HepG2 (cell line): ENCODE measurements at regions not wholly inside any gene's neighbourhood (a gene's known extent, or its start where the extent isn't known, plus 50 kb on each side); places are given as distances from the start of the nearest gene placed in this dataset.
"Not testable (repeated sequence)": the region's sequence is repeated elsewhere in the genome, so short reads cannot be mapped to it uniquely, and the experiment has no call there.

Experiments
- ATAC-seq: fragments of 200-7000 bp; cut with Tn5 transposase; 3 replicates; pipeline ENCODE4 v1.9.1; 2020; ENCODE audit warnings: mild to moderate bottlenecking, moderate library complexity
- BruUV-seq: library from RNA; stranded (reverse); fragments of 400-500 nt; replicated peaks from 2 replicates; lab custom pipeline; 2021; lab: Mats Ljungman, UMichigan
- CTCF ChIA-PET: fragments of 300-600 bp; formaldehyde crosslinking; extraction: SDS; loops from one replicate; lab custom pipeline; 2021; ENCODE audit warnings: low total read pairs, inconsistent platforms, low intra/inter-chr PET ratio; lab: Yijun Ruan, JAX
- POLR2A ChIA-PET: fragments of 350-600 bp; sonication (Branson Sonifier 250); formaldehyde crosslinking; loops from one replicate; lab custom pipeline; 2020; ENCODE audit warnings: antibody characterized with exemption, inconsistent platforms; lab: Yijun Ruan, JAX
- DNase-seq: peaks from one replicate; pipeline ENCODE4 v3.0.0-alpha.2; 2015; ENCODE audit warnings: low spot score
- FAIRE-seq: peaks from 3 replicates; lab custom pipeline; 2011; peaks lifted over from hg19 to GRCh38; lab: Jason Lieb, UNC
- H2AFZ ChIP-seq: one replicate; pipeline ENCODE4 v1.6.1; 2011; ENCODE audit warnings: low read length, inconsistent platforms
- H3K27ac ChIP-seq: fragments of 300-600 bp; 3 replicates; pipeline ENCODE4 v1.8.0; 2011; ENCODE audit warnings: mixed run types, mild to moderate bottlenecking, mixed read lengths, low read length, inconsistent platforms; ENCODE audit not compliant: insufficient read depth; ENCODE audit errors: extremely low read length
- H3K27me3 ChIP-seq, 2 experiments: fragments of 200-600 bp in 1 of 2; 2 replicates in 1 of 2; 3 replicates in 1 of 2; pipeline versions ENCODE4 v1.6.0 to v1.8.0; 2011; ENCODE audit warnings: low read length in 2 of 2, mild to moderate bottlenecking in 2 of 2, moderate library complexity in 2 of 2, inconsistent platforms in 1 of 2; ENCODE audit not compliant: insufficient read depth in 2 of 2, control insufficient read depth in 1 of 2
- H3K36me3 ChIP-seq, 2 experiments: fragments of 200-600 bp in 1 of 2; replicated peaks in 1 of 2; 2 replicates in 1 of 2; 3 replicates in 1 of 2; pipeline versions ENCODE4 v1.5.1 to v1.8.0; 2011; ENCODE audit warnings: low read length in 2 of 2, inconsistent platforms in 1 of 2; ENCODE audit not compliant: insufficient read depth in 2 of 2, control insufficient read depth in 1 of 2
- H3K4me1 ChIP-seq: 2 replicates; pipeline ENCODE4 v1.5.1; 2012; ENCODE audit warnings: low read length, inconsistent platforms; ENCODE audit not compliant: insufficient read depth
- H3K4me2 ChIP-seq: 2 replicates; pipeline ENCODE4 v1.6.0; 2011; ENCODE audit warnings: low read depth, low read length, inconsistent platforms
- H3K4me3 ChIP-seq, 3 experiments: fragments of 200-600 bp in 1 of 3; sonication (generic), shearing (Covaris generic) in 1 of 3; replicated peaks in 1 of 3; 2 replicates each; pipeline ENCODE4 v1.5.1; 2011 to 2016; ENCODE audit warnings: low read length in 3 of 3, inconsistent platforms in 2 of 3, low read depth in 2 of 3, mild to moderate bottlenecking in 2 of 3, control low read depth in 1 of 3, mixed read lengths in 1 of 3; ENCODE audit not compliant: insufficient read depth in 1 of 3
- H3K79me2 ChIP-seq: one replicate; pipeline ENCODE4 v1.6.1; 2011; ENCODE audit warnings: low read length, inconsistent platforms; ENCODE audit not compliant: insufficient read depth
- H3K9ac ChIP-seq: 2 replicates; pipeline ENCODE4 v1.6.0; 2011; ENCODE audit warnings: mild to moderate bottlenecking, low read depth, low read length, inconsistent platforms; ENCODE audit not compliant: insufficient read depth
- H3K9me3 ChIP-seq: 2 replicates; pipeline ENCODE4 v1.5.1; 2012; ENCODE audit warnings: mild to moderate bottlenecking, low read length
- H4K20me1 ChIP-seq: 2 replicates; pipeline ENCODE4 v1.6.0; 2011; ENCODE audit warnings: inconsistent platforms, mild to moderate bottlenecking, low read length, moderate library complexity; ENCODE audit not compliant: insufficient read depth
- MAF1 ChIP-seq: sonication (generic); formaldehyde crosslinking; IDR thresholded peaks from 2 replicates; pipeline ENCODE4 v1.5.0; 2020; ENCODE audit warnings: missing genetic modification reagents, borderline replicate concordance
- MLXIP ChIP-seq: sonication (generic); formaldehyde crosslinking; IDR thresholded peaks from 2 replicates; pipeline ENCODE4 v1.9.0; 2021; ENCODE audit warnings: missing genetic modification reagents, borderline replicate concordance
- MXD1 ChIP-seq: sonication (generic); formaldehyde crosslinking; IDR thresholded peaks from 2 replicates; pipeline ENCODE4 v1.4.0; 2020; ENCODE audit warnings: mild to moderate bottlenecking, missing genetic modification reagents
- TFDP2 ChIP-seq: sonication (generic); formaldehyde crosslinking; IDR thresholded peaks from 2 replicates; pipeline ENCODE4 v1.4.0; 2020; ENCODE audit warnings: missing genetic modification reagents
- U2AF2 ChIP-seq: fragments of 200-400 bp; formaldehyde crosslinking; IDR thresholded peaks from 2 replicates; pipeline ENCODE4 v1.6.1; 2017; ENCODE audit warnings: low read depth, mild to moderate bottlenecking, low read length
- ZNF451 ChIP-seq: sonication (generic); formaldehyde crosslinking; IDR thresholded peaks from 2 replicates; pipeline ENCODE4 v1.5.0; 2020; ENCODE audit warnings: mild to moderate bottlenecking, missing genetic modification reagents
- ZNF709 ChIP-seq: sonication (generic); formaldehyde crosslinking; IDR thresholded peaks from 2 replicates; pipeline ENCODE4 v1.5.0; 2020; ENCODE audit warnings: mild to moderate bottlenecking, missing genetic modification reagents
- WGBS: methylation state at CpG from one replicate; pipeline ENCODE4 v1.1.6; 2017; ENCODE audit warnings: low lambda C conversion rate; 5-methylcytosine and 5-hydroxymethylcytosine counted together
- in situ Hi-C: cut with HindIII; loops from 2 replicates; pipeline ENCODE4 v1.10.0; 2017; ENCODE audit warnings: low pct_unique_long_range_greater_than_20kb; ENCODE audit not compliant: extremely low pct_ligation_motif_present
- intact Hi-C: fragments of 100-400 bp; cut with micrococcal nuclease; formaldehyde crosslinking; loops from one replicate; pipeline ENCODE4 v1.10.0; 2022; ENCODE audit not compliant: unreplicated experiment

GRCh38 chr7:49707891-49708290, 65.5 kb upstream of the VWC2 start (continued):
- no peak for TF ChIP-seq MLXIP (CRISPR knock-in tag)
- no peak for TF ChIP-seq MXD1

GRCh38 chr7:49708590-49708989, 64.8 kb upstream of the VWC2 start:
- no TSS peak for BruUV-seq
- FAIRE-seq (no peak), ATAC-seq (no peak), DNase-seq (no peak)
- intact Hi-C loops, result no loop called here
- Histone ChIP-seq H3K27ac (no peak overlapping the region), H2AFZ (no peak overlapping the region), H3K4me1 (no peaks in the 10 kb centered on the region), H3K9me3 (no peaks in the 10 kb centered on the region), H3K4me2 (no peak overlapping the region), H3K27me3 (no peaks in the 10 kb centered on the region), H3K79me2 (no peaks in the 10 kb centered on the region), H3K9ac (no peak overlapping the region), H3K36me3 (no peaks in the 10 kb centered on the region), H4K20me1 (no peaks in the 10 kb centered on the region), H3K4me3 (no peak overlapping the region)
- ChIA-PET CTCF (no interaction called here), POLR2A (no interaction called here)
- WGBS, result 3% methylated on average over 5 of the region's 5 CpGs
- no peak for TF ChIP-seq MAF1 (CRISPR knock-in tag)
- TF ChIP-seq U2AF2, result no peak
- TF ChIP-seq ZNF709, result no peak
- TF ChIP-seq TFDP2 (CRISPR knock-in tag), result no peak
- no peak for TF ChIP-seq ZNF451 (CRISPR knock-in tag)
- in situ Hi-C loops, result no loop called here

DNA sequence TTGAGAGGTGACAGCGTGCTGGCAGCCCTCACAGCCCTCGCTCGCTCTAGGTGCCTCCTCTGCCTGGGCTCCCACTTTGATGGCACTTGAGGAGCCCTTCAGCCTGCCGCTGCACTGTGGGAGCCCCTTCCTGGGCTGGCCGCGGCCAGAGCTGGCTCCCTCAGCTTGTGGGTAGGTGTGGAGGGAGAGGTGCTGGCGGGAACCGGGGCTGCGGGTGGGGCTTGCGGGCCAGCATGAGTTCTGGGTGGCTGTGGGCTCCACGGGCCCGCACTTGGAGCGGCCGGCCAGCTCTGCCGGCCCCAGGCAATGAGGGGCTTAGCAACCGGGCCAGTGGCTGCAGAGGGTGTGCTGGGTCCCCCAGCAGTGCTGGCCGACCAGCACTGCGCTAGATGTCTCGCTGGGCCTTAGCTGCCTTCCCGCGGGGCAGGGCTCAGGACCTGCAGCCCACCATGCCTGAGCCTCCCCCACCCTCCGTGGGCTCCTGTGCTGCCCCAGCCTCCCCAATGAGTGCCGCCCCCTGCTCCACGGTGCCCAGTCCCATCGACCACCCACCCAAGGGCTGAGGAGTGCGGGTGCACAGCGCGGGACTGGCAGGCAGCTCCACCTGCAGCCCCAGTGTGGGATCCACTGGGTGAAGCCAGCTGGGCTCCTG, 62.2 kb upstream of the VWC2 start:
- H3K9me3 ChIP-seq, H3K79me2 ChIP-seq, H3K27ac ChIP-seq, ATAC-seq, FAIRE-seq, H3K4me3 ChIP-seq, BruUV-seq, H3K4me1 ChIP-seq, CTCF ChIA-PET, H3K9ac ChIP-seq, DNase-seq, H3K36me3 ChIP-seq, intact Hi-C loops, H3K4me2 ChIP-seq, H3K27me3 ChIP-seq, in situ Hi-C loops, POLR2A ChIA-PET, H2AFZ ChIP-seq, H4K20me1 ChIP-seq: not testable (repeated sequence)
- WGBS, result 19% methylated on average over 6 of the region's 28 CpGs
